Immature natural killer cell (primary cell): ENCODE measurements at regions not wholly inside any gene's neighbourhood (a gene's known extent, or its start where the extent isn't known, plus 50 kb on each side); places are given as distances from the start of the nearest gene placed in this dataset.

Source experiments
- DNase-seq, 3 donors: peaks; one replicate each; pipeline ENCODE4 v3.0.0; 2022; ENCODE audit warnings: mixed read lengths in 1 of 3
- H3K27ac Mint-ChIP-seq, 6 donors: one replicate each; pipeline ENCODE4 v1.8.0; 2020; ENCODE audit warnings: mixed read lengths in 6 of 6, mild to moderate bottlenecking in 5 of 6, inconsistent platforms in 4 of 6, moderate library complexity in 3 of 6
- H3K27me3 Mint-ChIP-seq, 3 donors: one replicate each; pipeline ENCODE4 v1.8.0; 2020 to 2021; ENCODE audit warnings: low read depth in 3 of 3, mild to moderate bottlenecking in 3 of 3, mixed read lengths in 3 of 3, moderate library complexity in 3 of 3, inconsistent platforms in 1 of 3
- H3K36me3 Mint-ChIP-seq, 3 donors: one replicate each; pipeline ENCODE4 v1.8.0; 2020; ENCODE audit warnings: mixed read lengths in 3 of 3, inconsistent platforms in 2 of 3, mild to moderate bottlenecking in 2 of 3
- H3K4me1 Mint-ChIP-seq, 2 donors: one replicate each; pipeline ENCODE4 v1.8.0; 2020; ENCODE audit warnings: inconsistent platforms in 2 of 2, mild to moderate bottlenecking in 2 of 2, mixed read lengths in 2 of 2, moderate library complexity in 1 of 2
- H3K4me3 Mint-ChIP-seq, 5 donors: one replicate each; pipeline ENCODE4 v1.8.0; 2020; ENCODE audit warnings: mild to moderate bottlenecking in 5 of 5, mixed read lengths in 5 of 5, inconsistent platforms in 3 of 5, moderate library complexity in 3 of 5
- H3K9me3 Mint-ChIP-seq, 6 donors: one replicate each; pipeline ENCODE4 v1.8.0; 2020; ENCODE audit warnings: mild to moderate bottlenecking in 6 of 6, mixed read lengths in 6 of 6, inconsistent platforms in 4 of 6, moderate library complexity in 3 of 6

DNA sequence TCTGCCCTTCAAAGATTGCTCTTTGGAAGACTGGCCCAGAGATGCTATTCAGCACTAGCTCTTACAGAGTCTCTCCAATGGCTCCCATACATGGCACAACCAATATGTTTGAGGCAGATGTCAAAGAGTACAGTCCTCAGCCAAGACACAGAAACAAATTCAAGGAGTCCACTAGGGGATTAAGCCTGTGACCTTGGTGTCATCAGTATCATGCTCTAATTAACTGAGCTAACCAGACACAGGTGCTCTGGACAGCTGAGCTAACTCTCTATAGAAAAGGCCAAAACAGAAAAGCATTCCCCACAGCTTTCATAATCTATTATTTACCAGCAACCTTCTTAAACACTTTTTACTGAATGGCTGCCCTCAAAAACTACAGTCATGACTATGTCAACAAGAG lies 666.0 kb upstream of the PLXNA2 start:
- Mint-ChIP-seq H3K4me1 (no peaks in the 10 kb centered on the region), H3K9me3 (peaks cover 2 to 14% (median 8%) of the 10 kb centered on the region in 6 donors), H3K27ac (no peak overlapping the region), H3K27me3 (peaks cover 0 to 2% (median 1%) of the 10 kb centered on the region in 3 donors), H3K4me3 (no peak overlapping the region), H3K36me3 (no peaks in the 10 kb centered on the region)
- DNase-seq, result no peak

DNA sequence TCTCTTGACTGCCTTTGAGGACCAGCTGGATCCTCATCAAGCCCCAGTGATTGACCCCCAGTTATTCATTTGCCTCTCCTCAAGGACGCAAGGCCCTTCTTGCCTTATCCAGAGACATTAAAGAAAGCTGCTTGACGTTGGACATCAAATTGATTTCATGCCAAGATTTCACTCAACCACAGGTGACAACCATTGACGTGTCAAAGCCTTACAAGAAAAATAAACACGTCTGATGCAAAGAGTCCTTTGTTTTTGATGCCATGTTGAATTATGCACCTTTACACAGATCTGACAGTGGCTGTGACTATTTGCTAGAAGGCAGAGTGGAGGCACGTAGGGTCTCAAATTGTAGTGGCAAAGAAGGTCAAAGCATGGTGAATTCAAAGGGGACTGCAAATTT lies 666.2 kb upstream of the CAMK1G start:
- H3K36me3 Mint-ChIP-seq, result no peaks in the 10 kb centered on the region
- H3K4me1 Mint-ChIP-seq, result no peaks in the 10 kb centered on the region
- peaks cover 0 to 8% (median 2%) of the 10 kb centered on the region in 3 donors for H3K27me3 Mint-ChIP-seq
- H3K4me3 Mint-ChIP-seq, result no peak overlapping the region
- H3K9me3 Mint-ChIP-seq, result peaks cover 0 to 12% (median 6%) of the 10 kb centered on the region in 6 donors
- DNase-seq, result no peak
- no peak overlapping the region for H3K27ac Mint-ChIP-seq

DNA sequence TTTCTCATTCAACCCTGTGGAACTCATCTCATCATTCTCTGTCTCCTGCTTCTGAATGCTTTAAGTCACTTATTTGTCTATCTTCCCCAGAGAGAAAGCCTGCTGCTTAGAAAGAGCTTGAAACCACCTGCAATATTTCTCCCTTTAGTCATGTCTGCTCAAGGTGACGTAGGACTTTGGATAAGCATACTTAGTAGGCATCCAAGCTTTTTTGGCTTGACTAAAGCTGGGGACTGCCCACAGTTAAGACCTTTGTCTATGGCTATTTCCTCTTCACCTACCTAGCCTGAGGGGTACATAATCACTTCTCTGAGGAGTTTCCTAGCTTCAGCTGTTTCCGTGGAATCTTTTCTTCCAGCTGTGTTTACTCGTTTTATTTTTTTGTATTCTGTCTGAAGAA lies 665.8 kb upstream of the CAMK1G start:
- peaks cover 0 to 8% (median 2%) of the 10 kb centered on the region in 3 donors for H3K27me3 Mint-ChIP-seq
- H3K4me1 Mint-ChIP-seq, result no peaks in the 10 kb centered on the region
- H3K9me3 Mint-ChIP-seq, result peaks cover 0 to 12% (median 6%) of the 10 kb centered on the region in 6 donors
- no peak overlapping the region for H3K4me3 Mint-ChIP-seq
- DNase-seq, result no peak
- no peak overlapping the region for H3K27ac Mint-ChIP-seq
- no peaks in the 10 kb centered on the region for H3K36me3 Mint-ChIP-seq

DNA sequence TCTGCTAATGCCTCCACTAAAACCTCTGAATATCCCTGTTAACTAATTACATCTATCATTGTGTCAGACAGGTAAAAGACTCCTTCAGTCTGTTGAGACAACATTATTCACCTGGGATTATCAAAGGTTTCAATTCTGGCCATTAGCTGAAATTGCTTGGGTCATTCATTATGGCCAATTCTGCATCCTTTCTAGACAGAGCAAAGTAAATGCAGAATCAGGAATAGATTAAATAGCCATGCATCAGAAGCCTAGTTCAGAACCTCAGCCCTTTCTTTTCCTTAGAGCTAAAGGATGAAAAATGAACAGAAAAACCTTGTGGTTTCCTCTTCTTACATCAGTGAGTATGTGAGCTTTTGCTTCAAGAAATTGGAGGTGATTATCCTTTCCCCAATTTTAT lies 665.4 kb upstream of the CAMK1G start:
- Mint-ChIP-seq H3K36me3 (no peaks in the 10 kb centered on the region), H3K27me3 (peaks cover 0 to 7% (median 2%) of the 10 kb centered on the region in 3 donors), H3K4me3 (no peak overlapping the region), H3K4me1 (no peaks in the 10 kb centered on the region), H3K27ac (no peak overlapping the region), H3K9me3 (peaks cover 0 to 7% (median 5%) of the 10 kb centered on the region in 6 donors)
- DNase-seq, result no peak

DNA sequence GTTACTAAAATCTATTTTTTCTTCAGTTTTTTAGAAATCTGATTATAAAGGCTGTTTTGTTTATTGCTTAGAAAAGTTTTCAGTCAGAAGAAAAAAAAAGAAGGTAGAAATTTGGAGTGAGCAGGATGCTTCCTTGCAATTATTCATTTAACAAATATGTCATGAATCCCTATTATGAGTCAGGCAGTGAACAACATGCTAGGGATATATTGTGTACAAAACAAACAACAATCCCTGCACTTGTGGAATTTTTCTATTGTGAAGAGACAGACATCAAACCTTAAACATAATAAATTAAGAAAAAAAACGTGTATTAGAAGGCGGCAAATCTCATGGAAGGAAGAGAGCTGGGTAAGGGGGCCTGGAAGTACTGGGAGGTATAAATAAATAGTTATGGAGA lies 664.1 kb upstream of the CAMK1G start:
- no peak overlapping the region for H3K27ac Mint-ChIP-seq
- H3K36me3 Mint-ChIP-seq, result no peaks in the 10 kb centered on the region
- peaks cover 0 to 6% (median 4%) of the 10 kb centered on the region in 6 donors for H3K9me3 Mint-ChIP-seq
- H3K4me3 Mint-ChIP-seq, result no peak overlapping the region
- peaks cover 0 to 7% (median 1%) of the 10 kb centered on the region in 3 donors for H3K27me3 Mint-ChIP-seq
- no peaks in the 10 kb centered on the region for H3K4me1 Mint-ChIP-seq
- no peak for DNase-seq

DNA sequence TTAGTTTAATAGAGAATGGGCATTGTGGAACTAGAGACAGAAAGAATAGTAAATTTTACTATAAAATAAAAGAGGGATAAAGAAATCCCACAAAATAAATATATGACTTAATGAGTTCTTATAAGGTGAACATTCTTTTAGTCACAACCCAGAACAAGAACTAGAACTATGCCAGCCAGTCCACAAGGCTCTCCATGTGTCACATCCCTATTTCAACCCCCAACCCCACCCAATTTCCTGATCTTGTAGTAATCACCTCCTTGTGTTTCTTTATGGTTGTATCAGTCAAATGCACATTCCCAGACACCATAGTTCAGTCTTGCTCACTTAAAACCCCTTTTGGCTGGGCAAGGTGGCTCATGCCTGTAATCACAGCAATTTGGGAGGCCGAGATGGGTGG lies 662.3 kb upstream of the CAMK1G start:
- Mint-ChIP-seq H3K36me3 (no peaks in the 10 kb centered on the region), H3K27me3 (peaks cover 0 to 7% (median 1%) of the 10 kb centered on the region in 3 donors), H3K27ac (no peak overlapping the region), H3K4me1 (no peaks in the 10 kb centered on the region), H3K9me3 (peaks cover 0 to 6% (median 4%) of the 10 kb centered on the region in 6 donors), H3K4me3 (no peak overlapping the region)
- DNase-seq, result no peak

DNA sequence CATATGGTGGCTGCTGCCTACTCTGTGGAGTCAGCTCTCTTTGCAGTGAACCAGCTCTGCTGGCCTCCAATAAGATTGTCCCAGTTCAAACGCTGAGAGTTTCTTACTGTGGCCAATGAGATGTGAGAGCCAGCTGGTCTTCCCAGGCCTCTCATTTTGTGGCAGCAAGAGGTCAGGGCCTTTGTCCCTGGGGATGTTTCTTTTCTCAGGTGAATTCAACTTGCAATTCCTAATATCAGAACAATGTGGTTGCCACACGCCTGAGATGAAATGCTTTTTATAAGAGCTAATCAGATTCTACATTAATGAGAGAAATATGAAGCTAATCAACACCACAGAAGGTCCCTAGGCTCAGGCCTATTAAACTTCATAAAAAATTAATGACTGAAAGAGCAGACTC lies 660.1 kb upstream of the CAMK1G start:
- H3K4me1 Mint-ChIP-seq, result no peaks in the 10 kb centered on the region
- no peak overlapping the region for H3K27ac Mint-ChIP-seq
- H3K27me3 Mint-ChIP-seq, result peaks cover 0 to 7% (median 1%) of the 10 kb centered on the region in 3 donors
- no peak overlapping the region for H3K4me3 Mint-ChIP-seq
- peaks cover 3 to 11% (median 5%) of the 10 kb centered on the region in 6 donors for H3K9me3 Mint-ChIP-seq
- H3K36me3 Mint-ChIP-seq, result no peaks in the 10 kb centered on the region
- DNase-seq, result no peak

DNA sequence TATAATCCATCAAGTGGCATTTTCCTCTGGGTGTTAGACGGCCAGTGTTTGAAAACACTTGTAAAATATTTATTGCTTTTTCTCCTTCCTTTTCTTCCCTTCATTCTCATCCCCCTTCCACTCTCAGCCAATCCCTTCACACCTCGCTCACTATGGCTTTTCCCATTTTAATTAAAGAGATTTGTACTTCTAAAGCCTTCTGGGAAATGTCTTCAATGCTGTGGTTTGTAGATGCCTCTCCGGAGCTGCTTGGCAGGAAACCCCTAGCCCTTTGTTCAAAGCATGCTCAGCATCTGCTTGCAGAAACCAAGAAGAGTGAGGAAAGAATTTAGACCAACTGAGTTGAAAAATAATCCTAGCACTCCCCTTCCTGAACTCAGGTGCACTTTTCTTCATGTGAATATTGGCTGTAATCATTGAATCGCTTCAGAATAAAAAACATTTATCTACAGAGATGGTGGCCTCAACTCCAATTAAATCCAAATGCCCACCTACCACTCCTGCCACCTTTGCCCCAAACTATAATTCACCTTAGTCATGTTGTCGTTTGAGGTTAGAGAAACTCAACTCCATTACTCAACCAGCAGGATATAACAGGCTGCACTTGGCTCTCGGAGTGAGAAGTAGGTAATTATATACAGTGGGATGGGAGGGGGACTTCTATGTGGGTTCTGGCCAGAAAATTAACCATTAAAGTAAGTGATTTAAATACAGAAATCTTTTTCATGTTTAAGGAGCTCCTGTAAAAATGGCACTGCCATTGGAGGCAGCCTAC lies 659.4 kb upstream of the CAMK1G start:
- Mint-ChIP-seq H3K4me3 (no peak overlapping the region), H3K27me3 (peaks cover 0 to 7% (median 1%) of the 10 kb centered on the region in 3 donors), H3K4me1 (no peaks in the 10 kb centered on the region), H3K9me3 (peaks cover 3 to 11% (median 5%) of the 10 kb centered on the region in 6 donors), H3K36me3 (no peaks in the 10 kb centered on the region), H3K27ac (no peak overlapping the region)
- DNase-seq, result no peak

DNA sequence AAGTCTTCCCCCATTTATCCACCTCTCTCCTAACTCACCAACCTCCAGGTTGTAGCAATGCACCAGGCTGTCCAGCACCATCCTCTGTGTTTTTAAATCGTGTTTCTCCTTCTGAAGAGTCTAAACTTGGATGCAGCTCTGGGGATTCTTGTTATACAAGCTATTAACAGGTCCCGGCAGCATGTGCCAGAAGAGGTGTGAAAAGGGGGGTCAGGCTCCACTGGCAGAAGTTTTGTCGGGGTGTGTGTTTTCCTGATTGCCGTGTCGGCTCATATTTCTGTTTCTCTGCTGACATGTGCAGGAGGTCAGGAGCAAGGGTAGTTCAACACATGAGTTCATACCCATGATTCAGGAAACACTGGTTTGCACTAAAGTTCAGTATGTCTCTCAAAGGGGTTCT lies 658.6 kb upstream of the CAMK1G start:
- Mint-ChIP-seq H3K4me3 (no peak overlapping the region), H3K27ac (no peak overlapping the region), H3K36me3 (no peaks in the 10 kb centered on the region), H3K4me1 (no peaks in the 10 kb centered on the region), H3K9me3 (peaks cover under 1 to 11% (median 4%) of the 10 kb centered on the region in 6 donors), H3K27me3 (peaks cover 0 to 4% (median under 1%) of the 10 kb centered on the region in 3 donors)
- no peak for DNase-seq

DNA sequence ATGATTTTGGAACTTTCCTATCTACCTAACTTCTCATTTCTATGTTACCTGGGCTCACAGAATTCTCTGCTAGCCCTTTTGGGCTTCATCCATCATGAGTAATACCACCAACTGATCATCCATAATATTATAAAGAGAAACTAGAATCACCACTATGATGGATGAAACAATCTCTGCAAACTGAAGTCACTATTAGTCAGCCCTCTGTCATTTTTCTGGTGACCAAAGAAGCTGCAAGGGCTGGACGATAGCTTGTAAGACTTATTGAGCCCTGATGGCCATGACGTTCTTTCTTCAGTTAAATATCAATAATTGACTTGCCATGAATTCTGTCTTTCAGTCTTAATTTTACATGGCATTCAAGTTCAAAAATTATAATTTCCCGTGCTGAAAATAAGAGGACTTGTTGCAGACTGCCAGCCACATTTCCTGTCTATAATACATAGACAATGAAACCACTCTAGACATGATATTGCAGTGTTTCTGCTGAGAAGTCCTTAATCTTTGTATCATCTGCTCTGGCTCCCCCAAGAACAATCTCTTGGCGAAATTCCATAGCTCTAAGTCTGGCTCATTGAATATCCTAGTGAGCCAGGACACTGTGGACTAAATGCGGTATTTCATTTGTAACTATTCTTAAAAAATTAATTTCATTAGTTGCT lies 655.0 kb upstream of the CAMK1G start:
- no peaks in the 10 kb centered on the region for H3K4me1 Mint-ChIP-seq
- no peak overlapping the region for H3K27ac Mint-ChIP-seq
- peaks cover 0 to 11% (median 3%) of the 10 kb centered on the region in 6 donors for H3K9me3 Mint-ChIP-seq
- H3K27me3 Mint-ChIP-seq, result peaks cover 0 to 4% (median 2%) of the 10 kb centered on the region in 3 donors
- H3K36me3 Mint-ChIP-seq, result no peaks in the 10 kb centered on the region
- DNase-seq, result no peak
- H3K4me3 Mint-ChIP-seq, result no peak overlapping the region

DNA sequence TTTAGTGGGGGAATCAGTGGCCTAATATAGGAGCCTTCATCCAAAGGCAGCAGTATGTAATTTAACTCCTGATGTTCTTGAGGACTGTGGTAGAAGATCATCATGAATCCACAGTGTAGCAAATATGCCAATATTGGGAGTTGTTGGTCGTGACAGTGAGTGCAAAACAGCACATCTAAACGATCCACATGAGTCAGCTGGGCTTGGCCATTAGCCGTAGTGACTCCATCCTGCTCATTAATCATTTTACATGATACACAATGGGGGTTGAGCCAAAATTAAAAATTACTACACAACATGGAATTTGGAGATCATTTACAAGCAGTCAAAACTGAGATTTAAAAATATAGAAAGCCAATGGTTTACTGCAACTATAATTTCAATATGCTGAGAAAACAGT lies 653.9 kb upstream of the CAMK1G start:
- H3K4me1 Mint-ChIP-seq, result no peaks in the 10 kb centered on the region
- H3K36me3 Mint-ChIP-seq, result no peaks in the 10 kb centered on the region
- H3K27me3 Mint-ChIP-seq, result peaks cover 0 to 6% (median 2%) of the 10 kb centered on the region in 3 donors
- H3K4me3 Mint-ChIP-seq, result no peak overlapping the region
- DNase-seq, result no peak
- H3K27ac Mint-ChIP-seq, result no peak overlapping the region
- peaks cover 0 to 11% (median 3%) of the 10 kb centered on the region in 6 donors for H3K9me3 Mint-ChIP-seq

DNA sequence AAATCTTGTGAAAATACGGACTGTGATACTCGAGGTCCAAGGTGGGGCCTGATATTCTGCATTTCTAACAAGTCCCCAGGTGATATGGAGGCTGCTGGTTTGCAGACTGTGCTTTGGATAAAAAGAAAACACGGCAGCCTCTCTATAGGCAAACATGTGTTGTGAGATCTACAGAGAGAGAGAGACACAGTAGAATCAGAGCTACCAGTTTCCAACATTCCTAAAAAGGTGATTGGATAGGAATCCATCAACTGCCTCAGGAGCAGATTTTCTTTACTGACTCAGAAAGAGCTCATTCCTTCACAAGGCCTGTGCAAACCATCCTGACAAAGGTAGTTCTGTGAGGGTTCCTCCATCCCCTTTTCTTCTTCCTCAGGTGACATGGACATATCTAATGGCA lies 651.6 kb upstream of the CAMK1G start:
- Mint-ChIP-seq H3K4me1 (no peaks in the 10 kb centered on the region), H3K27me3 (peaks cover 0 to 7% (median 2%) of the 10 kb centered on the region in 3 donors), H3K36me3 (no peaks in the 10 kb centered on the region), H3K9me3 (peaks cover 0 to 8% (median 2%) of the 10 kb centered on the region in 6 donors), H3K27ac (no peak overlapping the region), H3K4me3 (no peak overlapping the region)
- no peak for DNase-seq

DNA sequence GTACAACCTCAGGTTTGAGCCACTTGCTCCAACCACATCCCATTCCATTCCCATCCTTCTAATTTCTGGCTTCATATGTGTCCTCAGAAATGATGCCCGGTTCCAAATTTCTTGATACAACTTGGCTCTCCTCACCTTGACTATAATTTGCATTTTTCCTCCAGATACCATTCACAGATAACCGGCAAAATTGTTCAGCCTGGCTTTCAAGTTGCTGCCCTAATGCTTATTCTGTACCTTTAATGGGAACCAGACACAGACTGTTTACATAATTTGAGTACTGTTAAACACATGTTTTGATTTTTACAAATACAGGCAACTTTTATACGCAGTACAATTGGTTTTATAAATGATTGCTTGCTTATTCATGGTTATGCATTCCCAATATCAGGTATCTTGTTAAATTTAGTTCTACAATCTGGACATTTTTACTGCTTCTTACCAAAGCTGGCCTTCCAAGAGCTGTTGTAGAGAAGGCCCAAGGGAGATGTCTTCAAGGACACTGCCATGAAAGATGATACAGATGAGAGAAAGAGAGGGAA lies 649.5 kb upstream of the CAMK1G start:
- peaks cover 0 to 9% (median 2%) of the 10 kb centered on the region in 3 donors for H3K27me3 Mint-ChIP-seq
- DNase-seq, result no peak
- no peaks in the 10 kb centered on the region for H3K4me1 Mint-ChIP-seq
- no peak overlapping the region for H3K27ac Mint-ChIP-seq
- no peak overlapping the region for H3K4me3 Mint-ChIP-seq
- H3K9me3 Mint-ChIP-seq, result peaks cover 0 to 7% (median 0%) of the 10 kb centered on the region in 6 donors
- no peaks in the 10 kb centered on the region for H3K36me3 Mint-ChIP-seq

DNA sequence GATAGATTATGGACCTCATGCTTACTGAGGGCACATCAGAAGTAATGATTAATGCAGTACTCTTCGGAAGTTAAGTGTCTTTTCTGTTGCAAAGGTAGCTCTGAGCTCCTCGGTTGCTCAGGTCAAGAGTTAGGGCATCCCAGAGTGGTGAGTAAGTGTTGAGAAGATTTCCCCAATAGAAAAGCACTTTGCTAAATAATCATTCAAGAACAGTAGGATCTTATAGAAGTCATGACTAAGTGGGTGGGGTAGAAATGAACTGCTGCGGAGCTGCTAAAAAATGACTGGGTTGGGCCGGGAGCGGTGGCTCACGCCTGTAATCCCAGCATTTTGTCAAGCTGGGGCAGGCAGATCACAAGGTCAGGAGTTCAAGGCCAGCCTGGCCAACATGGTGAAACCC lies 648.6 kb upstream of the CAMK1G start:
- no peak overlapping the region for H3K27ac Mint-ChIP-seq
- no peak overlapping the region for H3K4me3 Mint-ChIP-seq
- peaks cover 0 to 9% (median 2%) of the 10 kb centered on the region in 3 donors for H3K27me3 Mint-ChIP-seq
- no peaks in the 10 kb centered on the region for H3K36me3 Mint-ChIP-seq
- H3K4me1 Mint-ChIP-seq, result no peaks in the 10 kb centered on the region
- H3K9me3 Mint-ChIP-seq, result peaks cover 0 to 9% (median 0%) of the 10 kb centered on the region in 6 donors
- no peak for DNase-seq
